A673 (cell line): ENCODE measurements at regions not wholly inside any gene's neighbourhood (a gene's known extent, or its start where the extent isn't known, plus 50 kb on each side); places are given as distances from the start of the nearest gene placed in this dataset.

Source experiments
- BruUV-seq: library from RNA; stranded (reverse); fragments of 400-500 nt; replicated peaks from 2 replicates; lab custom pipeline; 2021; lab: Mats Ljungman, UMichigan
- CTCF ChIA-PET: fragments of 300-600 bp; sonication (Branson Sonifier 250); formaldehyde crosslinking; loops from one replicate; lab custom pipeline; 2022; ENCODE audit warnings: antibody characterized with exemption; lab: Charles Lee
- POLR2A ChIA-PET: fragments of 300-600 bp; sonication (Branson Sonifier 250); formaldehyde crosslinking; loops from one replicate; lab custom pipeline; 2022; ENCODE audit warnings: antibody characterized with exemption; ENCODE audit not compliant: low non-redundant PET; lab: Charles Lee
- DNase-seq: peaks from one replicate; pipeline ENCODE4 v3.0.0-alpha.2; 2015; ENCODE audit warnings: low spot score
- H3K27ac ChIP-seq: fragments of 200-600 bp; sonication (generic); 2 replicates; pipeline ENCODE4 v1.5.1; 2016; ENCODE audit warnings: mixed run types, low read depth, mild to moderate bottlenecking, mixed read lengths, antibody characterized with exemption, low read length; ENCODE audit not compliant: poor library complexity, severe bottlenecking
- H3K27me3 ChIP-seq: fragments of 200-600 bp; sonication (generic); replicated peaks from 2 replicates; pipeline ENCODE4 v1.6.1; 2017; ENCODE audit warnings: mixed run types, low read depth, mild to moderate bottlenecking, mixed read lengths, antibody characterized with exemption, low read length; ENCODE audit not compliant: insufficient read depth, poor library complexity
- H3K36me3 ChIP-seq: fragments of 200-600 bp; sonication (generic); 2 replicates; pipeline ENCODE4 v1.6.1; 2016; ENCODE audit warnings: mixed run types, mild to moderate bottlenecking, mixed read lengths, antibody characterized with exemption, low read length; ENCODE audit not compliant: insufficient read depth, poor library complexity, severe bottlenecking
- H3K4me1 ChIP-seq: fragments of 200-600 bp; sonication (generic); 2 replicates; pipeline ENCODE4 v1.6.1; 2017; ENCODE audit warnings: mixed run types, mild to moderate bottlenecking, mixed read lengths, antibody characterized with exemption, low read length; ENCODE audit not compliant: insufficient read depth, poor library complexity, severe bottlenecking
- H3K4me3 ChIP-seq: fragments of 200-600 bp; sonication (generic); 2 replicates; pipeline ENCODE4 v1.5.1; 2016; ENCODE audit warnings: low read depth, mixed run types, mild to moderate bottlenecking, mixed read lengths, low read length; ENCODE audit not compliant: poor library complexity, severe bottlenecking
- H3K9me3 ChIP-seq: fragments of 200-600 bp; sonication (generic); 2 replicates; pipeline ENCODE4 v1.6.1; 2016; ENCODE audit warnings: mixed run types, low read depth, mild to moderate bottlenecking, mixed read lengths, antibody characterized with exemption, low read length; ENCODE audit not compliant: poor library complexity, severe bottlenecking
- EZH2 ChIP-seq: fragments of 200-600 bp; sonication (generic); IDR thresholded peaks from 2 replicates; pipeline ENCODE4 v1.6.1; 2017; ENCODE audit warnings: borderline replicate concordance, low read depth, mild to moderate bottlenecking, mixed read lengths, antibody characterized with exemption, low read length; ENCODE audit not compliant: poor library complexity, severe bottlenecking
- intact Hi-C: fragments of 100-400 bp; cut with micrococcal nuclease; formaldehyde crosslinking; loops from one replicate; pipeline ENCODE4 v1.10.0; 2022; ENCODE audit not compliant: unreplicated experiment
- TF ChIP-seq, protein P1 (sequence below): fragments of 300-800, 200-600 bp; sonication (generic); conservative IDR thresholded peaks from 2 replicates; pipeline ENCODE4 v1.5.1; 2017; ENCODE audit warnings: low read depth, mild to moderate bottlenecking, antibody characterized with exemption, low read length, moderate library complexity, mixed read lengths

DNA sequence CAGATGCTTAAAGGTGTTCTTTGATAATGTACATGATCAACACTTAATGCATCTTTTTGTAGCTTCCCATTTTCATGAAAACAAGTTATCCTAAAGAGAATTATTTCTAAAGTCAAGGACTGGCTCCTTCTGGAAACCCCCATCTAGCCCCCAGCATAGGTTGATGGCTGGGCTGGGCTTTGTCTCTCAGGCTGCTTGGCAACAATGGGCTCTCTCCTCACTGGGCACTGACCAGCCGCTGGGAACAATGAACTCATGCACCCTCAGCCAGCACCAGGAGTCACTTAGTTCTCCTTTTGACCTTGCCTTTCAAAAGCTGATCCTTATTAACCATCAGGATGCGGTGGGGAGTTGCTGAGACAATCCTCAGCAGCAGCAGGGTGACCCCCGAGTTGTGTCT, 293.0 kb upstream of the PLXNA2 start:
- no peak for DNase-seq
- Histone ChIP-seq H3K4me3 (no peak overlapping the region), H3K9me3 (no peaks in the 10 kb centered on the region), H3K4me1 (no peaks in the 10 kb centered on the region), H3K27ac (no peak overlapping the region), H3K36me3 (no peaks in the 10 kb centered on the region), H3K27me3 (no peaks in the 10 kb centered on the region)
- no TSS peak for BruUV-seq
- no peak for TF ChIP-seq EZH2
- TF ChIP-seq, protein P1, sequence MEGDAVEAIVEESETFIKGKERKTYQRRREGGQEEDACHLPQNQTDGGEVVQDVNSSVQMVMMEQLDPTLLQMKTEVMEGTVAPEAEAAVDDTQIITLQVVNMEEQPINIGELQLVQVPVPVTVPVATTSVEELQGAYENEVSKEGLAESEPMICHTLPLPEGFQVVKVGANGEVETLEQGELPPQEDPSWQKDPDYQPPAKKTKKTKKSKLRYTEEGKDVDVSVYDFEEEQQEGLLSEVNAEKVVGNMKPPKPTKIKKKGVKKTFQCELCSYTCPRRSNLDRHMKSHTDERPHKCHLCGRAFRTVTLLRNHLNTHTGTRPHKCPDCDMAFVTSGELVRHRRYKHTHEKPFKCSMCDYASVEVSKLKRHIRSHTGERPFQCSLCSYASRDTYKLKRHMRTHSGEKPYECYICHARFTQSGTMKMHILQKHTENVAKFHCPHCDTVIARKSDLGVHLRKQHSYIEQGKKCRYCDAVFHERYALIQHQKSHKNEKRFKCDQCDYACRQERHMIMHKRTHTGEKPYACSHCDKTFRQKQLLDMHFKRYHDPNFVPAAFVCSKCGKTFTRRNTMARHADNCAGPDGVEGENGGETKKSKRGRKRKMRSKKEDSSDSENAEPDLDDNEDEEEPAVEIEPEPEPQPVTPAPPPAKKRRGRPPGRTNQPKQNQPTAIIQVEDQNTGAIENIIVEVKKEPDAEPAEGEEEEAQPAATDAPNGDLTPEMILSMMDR: no peak
- intact Hi-C loops: no loop called here
- POLR2A ChIA-PET: no interaction called here
- CTCF ChIA-PET: no interaction called here

DNA sequence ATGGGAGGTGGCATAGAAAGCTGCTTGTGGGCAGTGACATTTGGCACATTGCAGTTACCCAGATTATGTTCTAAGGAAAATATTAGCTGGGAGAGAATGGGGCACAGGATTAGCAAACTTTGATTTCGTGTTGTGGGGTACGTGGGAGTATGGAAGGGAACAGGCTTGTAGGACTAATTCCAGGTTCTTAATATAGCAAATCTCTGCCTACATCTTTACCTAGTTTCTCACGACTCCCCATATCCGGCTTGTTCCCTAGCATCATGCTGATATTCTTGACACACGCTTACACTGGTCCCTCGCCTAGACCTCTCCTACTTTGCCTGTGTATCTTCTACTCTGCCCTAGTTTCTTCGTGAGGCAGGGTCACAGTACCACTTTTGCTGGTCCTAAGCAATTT, 293.9 kb upstream of the PLXNA2 start:
- Histone ChIP-seq H3K36me3 (no peaks in the 10 kb centered on the region), H3K27ac (no peak overlapping the region), H3K27me3 (no peaks in the 10 kb centered on the region), H3K4me1 (no peaks in the 10 kb centered on the region), H3K4me3 (no peak overlapping the region), H3K9me3 (no peaks in the 10 kb centered on the region)
- POLR2A ChIA-PET: no interaction called here
- no peak for TF ChIP-seq EZH2
- TF ChIP-seq, protein P1: no peak
- intact Hi-C loops: no loop called here
- CTCF ChIA-PET: no interaction called here
- no peak for DNase-seq
- no TSS peak for BruUV-seq

DNA sequence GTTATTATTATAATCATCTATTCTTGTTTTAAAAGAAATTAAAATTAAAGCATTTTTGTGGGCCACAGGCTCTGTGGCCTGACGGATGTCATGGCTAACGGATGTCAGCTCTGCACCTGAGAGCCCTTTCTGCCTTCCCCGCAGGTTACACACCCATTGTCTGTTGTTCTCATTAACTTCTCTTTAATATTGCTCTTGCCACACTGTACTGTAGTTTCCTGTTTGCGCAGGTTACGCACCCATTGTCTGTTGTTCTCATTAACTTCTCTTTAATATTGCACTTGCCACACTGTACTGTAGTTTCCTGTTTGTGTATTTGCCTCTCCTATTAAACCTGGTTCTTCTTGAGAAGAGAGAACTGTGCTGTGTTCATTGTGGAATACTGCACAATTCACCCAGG, 294.4 kb upstream of the PLXNA2 start:
- Histone ChIP-seq H3K4me1 (no peaks in the 10 kb centered on the region), H3K27ac (no peak overlapping the region), H3K36me3 (no peaks in the 10 kb centered on the region), H3K4me3 (no peak overlapping the region), H3K9me3 (no peaks in the 10 kb centered on the region), H3K27me3 (no peaks in the 10 kb centered on the region)
- ChIA-PET POLR2A (no interaction called here), CTCF (no interaction called here)
- intact Hi-C loops: no loop called here
- TF ChIP-seq EZH2: no peak
- TF ChIP-seq, protein P1: no peak
- no TSS peak for BruUV-seq
- DNase-seq: no peak
